Activated CD4-positive, alpha-beta T cell treated with anti-CD3 and anti-CD28 coated beads for 36 hours (primary cell): ENCODE measurements at regions not wholly inside any gene's neighbourhood (a gene's known extent, or its start where the extent isn't known, plus 50 kb on each side); places are given as distances from the start of the nearest gene placed in this dataset.

Source experiments
- ATAC-seq: fragments of 200-7000 bp; cut with Tn5 transposase; one replicate; pipeline ENCODE4 v1.10.0; 2021; ENCODE audit warnings: mild to moderate bottlenecking, moderate library complexity
- CTCF ChIA-PET: fragments of 350-600 bp; sonication (Branson Sonifier 250); formaldehyde crosslinking; loops from one replicate; lab custom pipeline; 2021; ENCODE audit warnings: antibody characterized with exemption; lab: Charles Lee
- POLR2A ChIA-PET: fragments of 350-600 bp; sonication (Branson Sonifier 250); formaldehyde crosslinking; loops from one replicate; lab custom pipeline; 2021; ENCODE audit warnings: antibody characterized with exemption, inconsistent platforms; lab: Charles Lee
- DNase-seq: peaks from one replicate; pipeline ENCODE4 v3.0.0-alpha.2; 2020
- H3K27ac Mint-ChIP-seq: one replicate; pipeline ENCODE4 v1.8.0; 2021; ENCODE audit warnings: mixed read lengths
- H3K27me3 Mint-ChIP-seq: one replicate; pipeline ENCODE4 v1.8.0; 2021; ENCODE audit warnings: mixed read lengths
- H3K36me3 Mint-ChIP-seq: one replicate; pipeline ENCODE4 v1.8.0; 2021; ENCODE audit warnings: low read depth, mixed read lengths
- H3K4me1 Mint-ChIP-seq: one replicate; pipeline ENCODE4 v1.8.0; 2021; ENCODE audit warnings: mixed read lengths
- H3K4me3 Mint-ChIP-seq: one replicate; pipeline ENCODE4 v1.8.0; 2021; ENCODE audit warnings: mild to moderate bottlenecking, moderate library complexity, mixed read lengths
- H3K9me3 Mint-ChIP-seq: one replicate; pipeline ENCODE4 v1.8.0; 2021; ENCODE audit warnings: low read depth, mixed read lengths
- intact Hi-C, 2 experiments: fragments of 100-400 bp; cut with DNase I in 1 of 2; cut with micrococcal nuclease in 1 of 2; formaldehyde crosslinking; loops; one replicate each; pipeline versions ENCODE4 v1.14.2 to v1.15.1; 2022 to 2024; cut with DNase I, micrococcal nuclease

DNA sequence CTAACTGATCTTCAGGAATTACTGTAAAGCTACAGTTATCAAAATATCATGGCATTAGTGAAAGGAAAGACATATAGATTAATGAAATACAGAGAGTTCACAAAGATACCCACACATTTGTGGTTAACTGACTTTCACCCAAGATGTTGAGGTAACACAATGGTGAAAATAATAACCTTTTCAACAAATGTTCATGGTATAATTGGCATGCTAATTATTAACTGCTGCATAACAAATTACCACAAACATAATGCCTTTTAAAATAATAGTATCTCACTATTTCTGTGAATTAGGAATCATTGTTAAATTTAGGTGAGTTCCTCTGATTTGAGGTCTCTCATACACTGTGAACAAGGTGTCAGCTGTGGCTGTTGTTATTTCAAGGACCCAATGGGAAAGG lies 1493.1 kb upstream of the ACVR2A start:
- intact Hi-C loops: no loop called here
- no peaks in the 10 kb centered on the region for H3K36me3 Mint-ChIP-seq
- no peak for ATAC-seq

GRCh38 chr2:146349334-146349733 lies 1495.5 kb upstream of the ACVR2A start:
- DNase-seq: no peak
- POLR2A ChIA-PET: no interaction called here
- H3K36me3 Mint-ChIP-seq: no peaks in the 10 kb centered on the region
- no peaks in the 10 kb centered on the region for H3K9me3 Mint-ChIP-seq
- H3K4me1 Mint-ChIP-seq: no peaks in the 10 kb centered on the region
- CTCF ChIA-PET: no interaction called here
- intact Hi-C loops: no loop called here
- ATAC-seq: no peak
- H3K27me3 Mint-ChIP-seq: no peaks in the 10 kb centered on the region
- H3K27ac Mint-ChIP-seq: no peak overlapping the region
- H3K4me3 Mint-ChIP-seq: no peak overlapping the region

More for the DNA sequence above, 1493.1 kb upstream of the ACVR2A start:
- ChIA-PET CTCF (no interaction called here), POLR2A (no interaction called here)
- no peaks in the 10 kb centered on the region for H3K9me3 Mint-ChIP-seq
- H3K4me1 Mint-ChIP-seq: no peaks in the 10 kb centered on the region
- H3K27me3 Mint-ChIP-seq: no peaks in the 10 kb centered on the region
- H3K27ac Mint-ChIP-seq: no peak overlapping the region
- H3K4me3 Mint-ChIP-seq: no peak overlapping the region
- DNase-seq: no peak

GRCh38 chr2:146324951-146325350 lies 1519.9 kb upstream of the ACVR2A start:
- Mint-ChIP-seq H3K27ac (no peak overlapping the region), H3K4me3 (no peak overlapping the region), H3K4me1 (no peaks in the 10 kb centered on the region), H3K27me3 (no peaks in the 10 kb centered on the region), H3K36me3 (no peaks in the 10 kb centered on the region), H3K9me3 (no peaks in the 10 kb centered on the region)
- intact Hi-C loops: no loop called here
- DNase-seq: no peak
- ATAC-seq: no peak
- POLR2A ChIA-PET: no interaction called here
- CTCF ChIA-PET: no interaction called here

DNA sequence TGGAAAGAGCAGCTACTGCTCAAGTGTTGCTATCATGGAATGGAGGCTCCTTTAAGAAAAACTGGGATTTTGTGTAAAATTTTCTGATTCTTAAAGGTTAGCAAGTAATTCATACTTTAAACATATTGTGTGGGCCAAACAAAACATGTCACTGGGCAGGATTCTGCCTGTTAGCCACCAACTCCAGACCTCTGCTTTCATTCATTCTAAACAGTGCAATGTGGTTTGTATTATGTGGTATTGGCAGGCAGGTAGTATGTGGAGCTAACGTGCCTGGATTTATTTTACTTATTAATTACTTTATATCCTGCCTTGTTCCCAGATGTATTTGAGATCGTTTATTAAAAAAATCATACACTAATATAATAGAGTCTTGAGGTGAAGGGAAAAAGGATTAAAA lies 1521.3 kb upstream of the ACVR2A start:
- no peaks in the 10 kb centered on the region for H3K27me3 Mint-ChIP-seq
- H3K4me1 Mint-ChIP-seq: no peaks in the 10 kb centered on the region
- ChIA-PET POLR2A (no interaction called here), CTCF (no interaction called here)
- intact Hi-C loops: no loop called here
- DNase-seq: no peak
- ATAC-seq: no peak
- H3K36me3 Mint-ChIP-seq: no peaks in the 10 kb centered on the region
- no peak overlapping the region for H3K27ac Mint-ChIP-seq
- no peak overlapping the region for H3K4me3 Mint-ChIP-seq
- no peaks in the 10 kb centered on the region for H3K9me3 Mint-ChIP-seq

- Mint-ChIP-seq H3K9me3 (no peaks in the 10 kb centered on the region), H3K4me3 (no peak overlapping the region), H3K27me3 (no peaks in the 10 kb centered on the region), H3K4me1 (no peaks in the 10 kb centered on the region), H3K27ac (no peak overlapping the region), H3K36me3 (no peaks in the 10 kb centered on the region)
- DNase-seq: no peak
- CTCF ChIA-PET: no interaction called here
- POLR2A ChIA-PET: no interaction called here
- no peak for ATAC-seq
- intact Hi-C loops: no loop called here
Observed at GRCh38 chr2:146321175-146321574, 1523.7 kb upstream of the ACVR2A start.

DNA sequence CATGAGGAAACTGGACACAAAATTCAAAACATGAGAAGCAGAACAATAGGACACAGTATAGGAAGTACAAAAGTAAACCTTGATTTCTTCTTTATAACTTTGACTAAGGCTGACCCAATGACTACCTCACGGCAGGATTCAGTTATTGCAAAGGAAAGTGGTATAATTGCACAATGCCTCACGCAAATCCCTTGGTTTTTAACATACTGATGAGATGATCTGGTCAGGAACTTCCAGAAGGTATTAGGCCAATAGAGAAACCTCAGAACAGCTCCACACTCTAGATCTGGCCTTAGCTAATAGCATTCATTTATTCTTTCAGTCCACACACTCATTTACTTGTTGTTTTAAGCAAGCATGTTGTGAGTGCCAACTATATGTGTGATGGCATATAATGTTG lies 1526.9 kb upstream of the ACVR2A start:
- Mint-ChIP-seq H3K4me3 (no peak overlapping the region), H3K27ac (no peak overlapping the region), H3K36me3 (no peaks in the 10 kb centered on the region), H3K4me1 (no peaks in the 10 kb centered on the region), H3K9me3 (no peaks in the 10 kb centered on the region), H3K27me3 (no peaks in the 10 kb centered on the region)
- ATAC-seq (no peak), DNase-seq (no peak)
- intact Hi-C loops: no loop called here
- POLR2A ChIA-PET: no interaction called here
- CTCF ChIA-PET: no interaction called here

DNA sequence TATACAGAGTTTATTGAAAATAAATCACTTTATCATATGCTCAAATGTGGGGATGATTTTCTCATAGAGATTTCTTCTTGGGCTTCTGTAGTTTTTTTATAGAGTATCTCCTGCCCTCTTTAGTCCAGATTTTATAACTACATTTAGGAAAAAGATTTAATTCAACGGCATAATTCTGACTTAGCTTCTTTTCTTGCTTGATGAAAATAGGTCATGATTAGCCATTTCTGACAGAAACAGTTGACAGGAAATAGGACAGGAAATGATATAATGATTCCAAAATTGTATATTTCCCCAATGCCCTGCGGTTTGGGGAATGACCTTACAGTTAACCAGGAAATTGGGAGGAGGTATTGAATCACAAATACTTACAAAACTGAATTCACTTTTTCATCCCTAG lies 1531.9 kb upstream of the ACVR2A start:
- intact Hi-C loops: no loop called here
- ChIA-PET CTCF (no interaction called here), POLR2A (interaction anchor here (0.5 kb wide), 1 partner anchor 1383 kb away, joined by 4 read pairs; no protein-coding TSS in a partner anchor)
- no peaks in the 10 kb centered on the region for H3K9me3 Mint-ChIP-seq
- H3K27ac Mint-ChIP-seq: no peak overlapping the region
- H3K36me3 Mint-ChIP-seq: no peaks in the 10 kb centered on the region
- H3K27me3 Mint-ChIP-seq: no peaks in the 10 kb centered on the region
- H3K4me1 Mint-ChIP-seq: no peaks in the 10 kb centered on the region
- no peak overlapping the region for H3K4me3 Mint-ChIP-seq
- ATAC-seq (no peak), DNase-seq (no peak)

DNA sequence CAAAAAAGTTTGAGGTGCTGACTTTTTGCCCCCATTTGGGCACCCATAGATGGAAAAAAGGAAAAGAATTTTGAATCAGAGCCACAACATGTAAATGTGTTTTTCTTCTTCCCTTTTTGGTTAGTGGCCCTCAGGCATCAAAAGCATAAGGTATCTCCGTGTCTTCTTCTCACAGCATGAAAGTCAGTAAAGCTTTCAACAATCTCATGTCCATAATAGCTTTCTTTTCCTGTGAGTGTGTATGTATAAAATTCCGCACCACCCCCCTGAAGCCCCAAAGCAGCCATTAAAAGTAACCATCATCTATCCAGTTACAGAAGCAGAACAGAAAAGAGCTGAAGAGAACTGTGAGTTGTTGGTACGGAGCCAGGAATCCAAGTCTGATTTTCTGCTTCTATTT lies 1539.7 kb upstream of the ACVR2A start:
- Mint-ChIP-seq H3K4me1 (no peaks in the 10 kb centered on the region), H3K27ac (no peak overlapping the region), H3K9me3 (peaks cover 8% of the 10 kb centered on the region), H3K36me3 (no peaks in the 10 kb centered on the region), H3K27me3 (no peaks in the 10 kb centered on the region), H3K4me3 (no peak overlapping the region)
- ATAC-seq (no peak), DNase-seq (no peak)
- ChIA-PET CTCF (no interaction called here), POLR2A (no interaction called here)
- intact Hi-C loops: no loop called here

DNA sequence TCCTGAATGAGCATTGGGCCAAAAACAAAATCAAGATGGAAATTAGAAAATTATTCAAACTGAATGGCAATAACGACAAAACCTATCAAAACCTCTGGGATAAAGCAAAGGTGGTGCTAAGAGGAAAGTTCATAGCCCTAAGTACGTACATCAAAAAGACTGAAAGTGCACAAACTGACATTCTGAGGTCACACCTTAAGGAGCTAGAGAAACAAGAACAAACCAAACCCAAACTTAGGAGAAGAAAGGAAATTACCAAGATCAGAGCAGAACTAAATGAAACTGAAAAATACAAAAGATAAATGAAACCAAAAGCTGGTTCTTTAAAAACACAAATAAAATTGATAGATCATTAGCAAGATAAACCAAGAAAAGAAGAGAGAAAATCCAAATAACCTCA lies 1543.5 kb upstream of the ACVR2A start:
- H3K27ac Mint-ChIP-seq: no peak overlapping the region
- intact Hi-C loops: no loop called here
- H3K4me1 Mint-ChIP-seq: no peaks in the 10 kb centered on the region
- DNase-seq: no peak
- H3K36me3 Mint-ChIP-seq: no peaks in the 10 kb centered on the region
- ChIA-PET POLR2A (no interaction called here), CTCF (no interaction called here)
- peaks cover 15% of the 10 kb centered on the region for H3K9me3 Mint-ChIP-seq
- H3K27me3 Mint-ChIP-seq: no peaks in the 10 kb centered on the region
- H3K4me3 Mint-ChIP-seq: no peak overlapping the region
- ATAC-seq: no peak

- ChIA-PET CTCF (no interaction called here), POLR2A (no interaction called here)
- H3K4me3 Mint-ChIP-seq: no peak overlapping the region
- ATAC-seq (no peak), DNase-seq (no peak)
- H3K4me1 Mint-ChIP-seq: no peaks in the 10 kb centered on the region
- H3K27ac Mint-ChIP-seq: no peak overlapping the region
- no peaks in the 10 kb centered on the region for H3K36me3 Mint-ChIP-seq
- intact Hi-C loops: no loop called here
- H3K27me3 Mint-ChIP-seq: no peaks in the 10 kb centered on the region
- peaks cover 12% of the 10 kb centered on the region for H3K9me3 Mint-ChIP-seq
Observed at GRCh38 chr2:146295080-146295670, 1549.7 kb upstream of the ACVR2A start.

DNA sequence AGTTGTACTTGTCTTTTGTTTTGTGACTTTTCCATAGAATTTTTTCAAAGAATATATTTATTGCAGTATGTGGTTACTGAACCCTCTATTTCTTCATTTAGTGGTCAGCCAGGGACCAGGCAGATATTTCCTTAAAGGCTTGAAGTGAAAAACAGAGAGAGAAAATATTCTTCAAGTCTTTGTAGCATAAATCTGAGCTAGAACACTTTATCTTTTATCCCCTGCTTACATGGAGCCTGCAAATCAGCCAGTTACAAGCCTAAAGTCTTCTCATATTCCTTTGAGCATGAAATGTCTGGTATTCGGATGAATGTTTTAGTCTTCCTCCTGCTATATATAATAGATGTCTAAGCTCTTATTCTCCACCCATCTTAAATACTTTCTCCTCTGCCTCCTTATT lies 1557.5 kb upstream of the ACVR2A start:
- ATAC-seq (no peak), DNase-seq (no peak)
- CTCF ChIA-PET: no interaction called here
- no peaks in the 10 kb centered on the region for H3K4me1 Mint-ChIP-seq
- H3K9me3 Mint-ChIP-seq: peaks cover 8% of the 10 kb centered on the region
- H3K27ac Mint-ChIP-seq: no peak overlapping the region
- H3K4me3 Mint-ChIP-seq: no peak overlapping the region
- intact Hi-C loops: no loop called here
- POLR2A ChIA-PET: interaction anchor here (0.7 kb wide), 1 partner anchor 253 kb away, joined by 4 read pairs; no protein-coding TSS in a partner anchor
- no peaks in the 10 kb centered on the region for H3K27me3 Mint-ChIP-seq
- no peaks in the 10 kb centered on the region for H3K36me3 Mint-ChIP-seq

DNA sequence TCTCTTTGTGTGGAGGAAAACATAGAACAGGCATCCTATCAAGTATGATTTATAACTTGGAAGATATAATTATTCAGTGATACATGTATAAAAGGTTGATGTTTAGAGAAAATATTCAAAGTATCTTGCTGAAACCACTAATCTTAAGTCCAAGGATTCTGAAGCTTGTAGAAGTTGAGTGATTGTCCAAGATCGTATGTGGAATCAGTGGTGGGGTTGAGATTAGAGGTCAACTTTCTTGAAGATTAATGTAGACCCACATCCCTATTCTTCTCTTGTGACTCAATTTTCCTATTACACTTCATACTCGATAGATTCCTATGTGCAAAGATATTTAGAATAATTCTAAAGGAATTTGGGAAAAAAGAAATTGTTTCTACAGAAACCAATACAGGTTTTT lies 1565.9 kb upstream of the ACVR2A start:
- POLR2A ChIA-PET: no interaction called here
- intact Hi-C loops: no loop called here
- no peak overlapping the region for H3K27ac Mint-ChIP-seq
- no peaks in the 10 kb centered on the region for H3K4me1 Mint-ChIP-seq
- no peaks in the 10 kb centered on the region for H3K27me3 Mint-ChIP-seq
- DNase-seq: no peak
- H3K36me3 Mint-ChIP-seq: no peaks in the 10 kb centered on the region
- no peak for ATAC-seq
- no peak overlapping the region for H3K4me3 Mint-ChIP-seq
- CTCF ChIA-PET: no interaction called here
- H3K9me3 Mint-ChIP-seq: no peaks in the 10 kb centered on the region
